ENCODE measurements at regions not wholly inside any gene's neighbourhood (a gene's known extent, or its start where the extent isn't known, plus 50 kb on each side); places are given as distances from the start of the nearest gene placed in this dataset.
"Not testable (repeated sequence)": the region's sequence is repeated elsewhere in the genome, so short reads cannot be mapped to it uniquely, and the experiment has no call there.

DNA sequence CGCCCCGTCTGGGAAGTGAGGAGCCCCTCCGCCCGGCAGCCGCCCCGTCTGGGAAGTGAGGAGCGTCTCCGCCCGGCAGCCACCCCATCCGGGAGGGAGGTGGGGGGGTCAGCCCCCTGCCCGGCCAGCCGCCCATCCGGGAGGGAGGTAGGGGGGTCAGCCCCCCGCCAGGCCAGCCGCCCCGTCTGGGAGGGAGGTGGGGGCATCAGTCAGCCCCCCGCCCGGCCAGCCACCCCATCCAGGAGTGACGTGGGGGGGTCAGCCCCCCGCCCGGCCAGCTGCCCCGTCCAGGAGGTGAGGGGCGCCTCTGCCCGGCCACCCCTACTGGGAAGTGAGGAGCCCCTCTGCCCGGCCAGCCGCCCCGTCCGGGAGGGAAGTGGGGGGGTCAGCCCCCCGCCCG is 297.5 kb upstream of the DYNLRB2 start:
- TF ChIP-seq, protein P1, sequence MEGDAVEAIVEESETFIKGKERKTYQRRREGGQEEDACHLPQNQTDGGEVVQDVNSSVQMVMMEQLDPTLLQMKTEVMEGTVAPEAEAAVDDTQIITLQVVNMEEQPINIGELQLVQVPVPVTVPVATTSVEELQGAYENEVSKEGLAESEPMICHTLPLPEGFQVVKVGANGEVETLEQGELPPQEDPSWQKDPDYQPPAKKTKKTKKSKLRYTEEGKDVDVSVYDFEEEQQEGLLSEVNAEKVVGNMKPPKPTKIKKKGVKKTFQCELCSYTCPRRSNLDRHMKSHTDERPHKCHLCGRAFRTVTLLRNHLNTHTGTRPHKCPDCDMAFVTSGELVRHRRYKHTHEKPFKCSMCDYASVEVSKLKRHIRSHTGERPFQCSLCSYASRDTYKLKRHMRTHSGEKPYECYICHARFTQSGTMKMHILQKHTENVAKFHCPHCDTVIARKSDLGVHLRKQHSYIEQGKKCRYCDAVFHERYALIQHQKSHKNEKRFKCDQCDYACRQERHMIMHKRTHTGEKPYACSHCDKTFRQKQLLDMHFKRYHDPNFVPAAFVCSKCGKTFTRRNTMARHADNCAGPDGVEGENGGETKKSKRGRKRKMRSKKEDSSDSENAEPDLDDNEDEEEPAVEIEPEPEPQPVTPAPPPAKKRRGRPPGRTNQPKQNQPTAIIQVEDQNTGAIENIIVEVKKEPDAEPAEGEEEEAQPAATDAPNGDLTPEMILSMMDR (IDR thresholded peaks at IDR 0.05): not testable (repeated sequence)
- not testable (repeated sequence) for TF ChIP-seq POLR2A (IDR thresholded peaks at IDR 0.05)
